ENCODE measurements at regions not wholly inside any gene's neighbourhood (a gene's known extent, or its start where the extent isn't known, plus 50 kb on each side); places are given as distances from the start of the nearest gene placed in this dataset.
"Not testable (repeated sequence)": the region's sequence is repeated elsewhere in the genome, so short reads cannot be mapped to it uniquely, and the experiment has no call there.

DNA sequence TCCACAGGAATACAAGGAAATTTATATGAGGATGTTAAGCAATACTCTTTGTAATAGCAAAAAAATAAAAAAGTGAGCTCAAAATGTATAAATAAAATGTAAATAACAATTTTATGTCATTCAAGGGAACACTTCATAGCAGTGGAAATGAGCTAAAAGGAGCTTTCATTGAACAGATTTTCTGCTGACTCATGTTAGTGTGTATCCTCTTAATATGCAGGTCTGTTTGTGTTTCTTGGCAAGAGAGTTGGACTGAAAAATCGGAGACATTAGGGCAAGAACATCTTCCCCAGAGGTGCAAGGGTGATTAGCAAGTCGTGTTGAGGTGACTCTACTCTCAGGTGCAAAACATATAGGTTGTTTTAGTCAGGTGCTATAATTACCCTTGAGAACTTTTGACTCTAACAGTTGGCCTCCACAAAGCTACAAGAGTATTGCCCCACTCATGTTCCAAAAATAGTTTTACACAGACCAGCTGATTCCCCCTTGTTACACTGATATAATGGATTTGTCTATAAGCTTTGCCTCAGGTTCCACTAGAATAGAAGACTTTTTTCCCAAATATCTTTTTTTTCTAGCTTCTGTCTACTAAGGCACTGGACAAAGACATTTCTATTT lies 702.9 kb downstream of the TENT5A start:
- in situ Hi-C loops (cut with MboI; ENCODE audit: low sequenced_read_pairs), result no loop called here

DNA sequence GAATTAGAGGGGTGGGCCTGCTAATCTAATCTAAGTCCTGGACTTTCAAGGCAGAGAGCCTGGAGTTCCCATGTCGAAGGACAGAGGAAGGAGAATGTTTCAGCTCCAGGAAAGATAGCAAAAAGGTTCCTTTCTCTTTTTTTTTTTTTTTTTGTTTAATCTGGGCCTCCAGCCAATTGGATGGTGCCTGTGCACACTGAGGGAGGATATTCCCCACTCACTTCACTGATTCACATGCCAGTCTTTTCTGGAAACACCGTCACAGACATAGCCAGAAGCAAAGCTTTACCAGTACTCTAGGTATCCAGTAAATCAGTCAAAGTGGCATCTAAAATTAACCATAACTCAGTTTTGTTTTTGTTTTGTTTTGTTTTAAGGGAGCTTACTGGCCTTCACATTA lies 721.1 kb downstream of the TENT5A start:
- in situ Hi-C loops (cut with MboI; ENCODE audit: low sequenced_read_pairs), result no loop called here

DNA sequence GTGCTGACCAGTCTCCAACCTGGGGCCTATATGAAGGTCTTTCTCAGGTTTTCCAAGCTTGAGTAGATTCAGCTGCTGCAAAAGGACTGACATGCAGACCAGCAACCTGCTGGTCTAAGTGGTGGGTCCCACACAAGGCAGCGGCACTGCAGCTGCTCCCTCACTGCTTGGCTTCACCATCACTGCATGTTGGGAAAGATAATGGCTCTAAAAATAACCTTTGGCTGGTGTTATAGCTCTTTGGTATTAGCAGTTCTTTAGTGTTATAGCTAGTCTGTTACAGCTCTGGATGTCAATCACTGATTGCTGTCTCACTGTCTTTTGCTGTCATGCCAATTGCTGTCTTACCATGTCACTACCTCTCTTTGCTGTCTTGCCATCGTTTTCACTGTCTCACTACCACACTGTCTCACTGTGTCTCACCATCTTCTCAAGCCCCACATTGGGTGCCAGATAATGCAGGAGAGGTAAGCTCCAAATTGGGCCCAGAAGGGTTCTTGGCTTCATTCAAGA lies 726.4 kb downstream of the TENT5A start:
- in situ Hi-C loops (cut with MboI; ENCODE audit: low sequenced_read_pairs), result no loop called here

DNA sequence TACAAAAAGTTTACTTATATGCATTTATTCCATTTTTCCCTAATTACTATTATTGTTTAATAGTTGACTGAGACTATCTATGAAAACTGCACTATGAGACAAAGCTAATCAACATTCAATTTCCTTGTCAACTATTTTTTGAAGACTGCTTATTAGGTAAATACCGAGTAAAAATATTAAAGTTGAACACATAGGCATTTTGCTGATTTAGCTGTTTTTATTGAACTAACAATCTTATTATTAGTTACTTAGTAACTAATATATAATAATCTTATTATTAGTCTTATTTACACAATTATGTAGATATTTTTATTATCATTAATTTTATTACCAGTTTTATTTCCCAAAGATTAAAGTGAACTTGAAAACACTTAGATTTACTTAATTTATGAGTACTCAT lies 728.8 kb downstream of the TENT5A start:
- in situ Hi-C loops (cut with MboI; ENCODE audit: low sequenced_read_pairs), result no loop called here

DNA sequence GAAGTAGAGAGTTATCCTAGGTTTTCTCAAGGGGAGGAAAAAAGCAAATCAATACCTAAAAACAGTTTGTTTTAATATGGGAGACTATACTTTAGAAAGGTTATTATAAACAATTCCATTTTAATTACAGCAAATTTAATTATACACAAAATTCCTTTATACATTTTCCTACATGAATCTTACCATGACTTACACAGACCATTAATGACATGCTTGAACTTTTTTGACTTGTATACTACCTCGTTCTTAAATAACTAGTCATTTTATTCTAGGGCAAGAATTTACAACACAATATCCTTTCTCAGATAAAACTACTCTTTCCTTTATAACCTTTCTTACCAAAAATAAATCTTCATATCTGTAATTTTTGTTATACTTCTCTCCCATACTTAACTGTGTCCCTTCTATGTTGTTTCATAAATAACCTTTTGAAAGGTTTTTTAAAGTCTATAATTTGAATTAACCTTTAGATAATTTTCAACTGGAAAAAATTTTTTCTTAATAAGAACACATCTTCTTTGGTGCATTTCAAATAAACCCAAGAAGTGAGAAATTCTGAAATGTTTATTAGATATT lies 729.4 kb downstream of the TENT5A start:
- in situ Hi-C loops (cut with MboI; ENCODE audit: low sequenced_read_pairs), result no loop called here

DNA sequence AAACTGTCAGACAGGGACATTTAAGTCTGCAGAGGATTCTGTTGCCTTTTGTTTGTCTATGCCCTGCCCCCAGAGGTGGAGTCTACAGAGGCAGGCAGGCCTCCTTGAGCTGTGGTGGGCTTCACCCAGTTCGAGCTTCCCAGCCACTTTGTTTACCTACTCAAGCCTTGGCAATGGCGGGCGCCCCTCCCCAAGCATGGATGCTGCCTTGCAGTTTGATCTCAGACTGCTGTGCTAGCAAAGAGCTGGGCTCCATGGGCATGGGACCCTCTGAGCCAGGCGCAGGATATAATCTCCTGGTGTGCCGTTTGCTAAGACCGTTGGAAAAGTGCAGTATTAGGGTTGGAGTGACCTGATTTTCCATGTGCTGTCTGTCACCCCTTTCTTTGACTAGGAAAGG lies 734.9 kb downstream of the TENT5A start:
- in situ Hi-C loops (cut with MboI; ENCODE audit: low sequenced_read_pairs), result not testable (repeated sequence)

DNA sequence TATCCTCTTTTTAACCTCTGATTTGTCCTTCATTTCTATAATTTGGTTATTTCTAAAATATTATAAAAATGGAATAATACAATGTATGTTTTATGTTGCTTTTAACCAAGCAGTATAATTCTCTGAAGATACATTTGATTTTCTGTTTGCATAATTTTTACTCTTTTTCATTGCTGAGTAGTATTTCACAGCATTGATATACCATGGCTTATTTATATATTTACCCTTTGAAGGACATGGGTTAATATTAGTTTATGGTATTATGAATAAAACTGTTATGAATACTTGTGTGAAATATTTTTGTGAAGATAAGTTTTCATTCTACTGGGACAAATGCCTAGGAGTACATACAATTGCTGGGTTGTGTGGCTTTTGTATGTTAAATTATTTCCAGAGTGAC lies 748.6 kb downstream of the TENT5A start:
- in situ Hi-C loops (cut with MboI; ENCODE audit: low sequenced_read_pairs), result no loop called here

DNA sequence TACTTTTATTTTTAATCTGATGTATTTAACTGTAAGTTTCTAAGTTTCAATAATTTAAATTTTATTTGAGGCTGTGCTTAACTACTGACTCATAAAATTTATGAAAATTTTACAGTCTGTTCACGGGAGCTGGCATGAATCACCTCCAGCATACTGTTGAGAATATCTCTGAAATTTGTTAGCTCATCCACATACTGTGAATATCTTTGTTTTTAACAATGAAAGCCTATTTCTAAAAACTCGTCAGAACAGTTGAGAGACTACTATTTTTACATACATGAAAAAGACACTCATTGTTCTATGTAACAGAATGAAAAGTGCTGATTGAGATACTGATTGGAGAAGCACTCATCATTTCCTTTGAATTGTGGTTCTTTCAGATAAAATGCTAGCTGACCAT lies 749.3 kb downstream of the TENT5A start:
- in situ Hi-C loops (cut with MboI; ENCODE audit: low sequenced_read_pairs), result no loop called here

DNA sequence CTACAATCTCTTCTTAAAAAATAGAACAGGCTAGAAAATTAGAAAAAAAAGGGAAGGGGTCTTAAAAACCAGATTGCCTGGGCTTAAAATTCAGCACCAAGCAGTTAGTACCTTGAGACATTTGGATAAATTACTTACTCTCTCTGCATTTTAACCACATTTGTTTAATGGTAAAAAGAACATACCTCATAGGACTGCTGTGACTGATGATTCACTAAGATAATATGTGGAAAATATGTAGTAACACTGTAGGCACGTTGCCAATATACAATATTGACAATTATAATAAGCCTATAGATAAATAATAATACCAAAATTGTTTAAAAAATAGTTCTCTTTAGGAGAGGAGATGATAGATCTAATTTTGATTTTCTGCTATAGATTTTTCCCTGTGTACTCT lies 750.4 kb downstream of the TENT5A start:
- in situ Hi-C loops (cut with MboI; ENCODE audit: low sequenced_read_pairs), result no loop called here

DNA sequence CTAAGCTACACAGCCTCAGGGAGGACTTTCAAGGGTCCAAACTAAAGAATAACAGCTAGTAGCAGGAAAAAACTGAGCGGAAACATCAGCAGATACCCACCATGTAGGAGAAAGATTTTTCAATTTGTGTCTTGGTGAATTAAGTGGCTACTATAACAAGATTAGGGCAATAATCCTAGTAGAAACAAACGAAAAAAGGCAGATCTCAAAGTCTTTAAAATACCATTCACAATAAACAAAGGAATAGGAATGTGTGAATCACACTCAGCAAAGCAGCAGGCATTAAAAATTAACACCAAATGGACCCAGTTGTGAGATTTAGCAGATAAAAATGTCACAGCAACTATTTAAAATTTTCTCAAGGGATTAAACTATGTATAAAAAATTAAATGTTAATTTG lies 761.2 kb downstream of the TENT5A start:
- in situ Hi-C loops (cut with MboI; ENCODE audit: low sequenced_read_pairs), result no loop called here

DNA sequence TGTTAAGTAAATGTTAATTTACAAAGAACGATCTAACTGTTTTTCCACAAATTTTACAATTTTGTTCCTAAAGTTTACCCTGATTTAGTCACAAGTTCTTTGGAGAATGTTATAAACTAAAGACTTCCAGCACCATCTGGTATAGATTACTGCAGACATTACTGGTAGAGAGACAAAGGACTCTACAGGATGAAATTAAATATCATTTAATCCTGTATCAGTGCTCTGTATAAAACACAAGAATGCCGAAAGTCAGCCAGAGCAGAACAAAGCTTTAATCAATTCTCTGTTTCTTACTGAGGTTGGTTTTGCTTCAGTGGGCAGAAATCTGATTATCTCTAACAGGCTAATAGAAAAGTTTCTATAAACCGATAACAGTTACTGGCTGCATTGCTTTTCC lies 763.6 kb downstream of the TENT5A start:
- in situ Hi-C loops (cut with MboI; ENCODE audit: low sequenced_read_pairs), result no loop called here

DNA sequence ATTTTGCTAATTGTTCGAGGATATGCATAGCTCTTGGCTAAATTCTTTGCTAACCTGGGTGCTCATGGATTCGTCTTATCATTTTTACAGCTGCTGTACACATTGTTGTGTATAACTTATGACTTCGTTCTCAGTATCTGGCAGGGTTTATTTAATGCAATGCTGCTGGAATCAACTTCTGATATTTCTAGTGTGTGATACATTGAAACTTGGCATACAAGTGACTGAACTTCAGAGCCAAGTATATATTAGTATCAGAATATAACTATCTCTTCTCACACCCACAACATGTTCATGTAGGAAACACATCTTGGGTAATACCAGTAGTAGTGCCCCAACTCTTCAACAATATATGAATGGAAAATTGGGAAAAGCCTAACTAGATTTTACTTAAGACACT lies 764.2 kb downstream of the TENT5A start:
- in situ Hi-C loops (cut with MboI; ENCODE audit: low sequenced_read_pairs), result no loop called here

DNA sequence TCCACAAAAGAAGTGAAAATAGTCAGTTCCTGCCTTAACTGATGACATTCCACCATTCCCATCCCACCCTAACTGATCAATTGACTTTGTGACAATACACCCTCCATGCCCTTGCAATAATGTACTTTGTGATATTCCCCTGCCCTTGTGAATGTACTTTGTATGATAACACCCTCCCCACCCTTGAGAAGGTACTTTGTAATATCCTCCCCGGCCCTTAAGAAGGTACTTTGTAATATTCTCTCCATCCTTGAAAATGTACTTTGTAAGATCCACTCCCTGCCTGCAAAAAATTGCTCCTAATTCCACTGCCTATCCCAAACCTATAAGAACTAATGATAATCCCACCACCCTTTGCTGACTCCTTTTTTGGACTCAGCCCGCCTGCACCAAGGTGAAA lies 771.3 kb downstream of the TENT5A start:
- in situ Hi-C loops (cut with MboI; ENCODE audit: low sequenced_read_pairs), result not testable (repeated sequence)

DNA sequence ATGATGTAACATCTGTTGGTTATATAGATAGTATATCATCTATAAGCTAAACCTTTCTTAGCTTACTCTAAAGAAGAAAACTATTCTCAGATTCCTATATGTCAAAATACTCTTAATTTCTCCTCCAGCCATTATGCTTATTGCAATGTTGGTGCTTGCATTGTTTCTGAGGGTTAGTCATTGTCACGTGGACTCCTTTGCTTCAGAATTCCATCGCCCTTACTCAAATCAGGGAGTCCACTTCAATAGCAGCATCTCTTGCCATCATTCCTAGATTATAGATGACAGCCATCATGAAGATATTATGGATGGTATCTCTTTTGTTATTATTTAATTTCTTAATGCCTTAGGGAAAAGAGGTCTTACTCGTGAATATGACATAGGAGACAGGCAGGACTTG lies 776.1 kb downstream of the TENT5A start:
- in situ Hi-C loops (cut with MboI; ENCODE audit: low sequenced_read_pairs), result no loop called here

DNA sequence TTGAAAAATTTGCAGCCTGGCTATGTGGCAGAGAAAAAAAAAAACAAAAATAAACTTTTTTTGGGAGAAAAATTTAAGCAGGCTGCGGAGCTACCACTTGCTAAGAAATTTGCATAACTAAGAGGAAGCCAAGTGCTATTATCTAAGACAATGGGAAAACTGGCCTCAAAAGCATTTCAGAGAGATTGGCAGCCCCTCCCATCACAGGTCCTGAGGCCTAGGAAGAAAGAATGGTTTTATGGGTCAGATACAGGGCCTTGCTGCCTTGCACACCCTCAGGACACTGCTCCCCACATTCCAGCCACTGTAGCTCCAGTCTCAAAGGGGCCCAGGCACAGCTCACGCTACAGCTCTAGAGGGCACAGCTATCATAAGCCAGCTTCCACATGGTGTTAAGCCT lies 777.9 kb downstream of the TENT5A start:
- in situ Hi-C loops (cut with MboI; ENCODE audit: low sequenced_read_pairs), result no loop called here

DNA sequence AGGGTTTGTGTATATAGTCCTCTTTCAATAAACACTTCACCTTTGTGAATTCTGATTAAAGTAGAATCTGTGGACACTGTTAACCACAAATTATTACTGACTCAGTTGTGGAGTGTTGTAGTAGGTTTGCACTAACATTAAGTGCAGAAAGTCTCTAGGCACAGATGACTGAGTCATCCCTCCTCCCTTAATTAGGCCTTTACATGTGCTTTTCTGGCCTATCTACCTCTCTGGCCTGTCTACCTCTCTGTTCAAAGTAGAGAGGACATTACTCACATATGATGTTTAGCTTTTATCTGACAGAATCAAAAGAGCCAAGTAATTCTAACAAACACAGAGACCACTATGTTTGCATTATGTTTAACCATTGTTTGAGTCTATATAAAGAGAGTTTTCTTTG lies 783.0 kb downstream of the TENT5A start:
- in situ Hi-C loops (cut with MboI; ENCODE audit: low sequenced_read_pairs), result no loop called here

DNA sequence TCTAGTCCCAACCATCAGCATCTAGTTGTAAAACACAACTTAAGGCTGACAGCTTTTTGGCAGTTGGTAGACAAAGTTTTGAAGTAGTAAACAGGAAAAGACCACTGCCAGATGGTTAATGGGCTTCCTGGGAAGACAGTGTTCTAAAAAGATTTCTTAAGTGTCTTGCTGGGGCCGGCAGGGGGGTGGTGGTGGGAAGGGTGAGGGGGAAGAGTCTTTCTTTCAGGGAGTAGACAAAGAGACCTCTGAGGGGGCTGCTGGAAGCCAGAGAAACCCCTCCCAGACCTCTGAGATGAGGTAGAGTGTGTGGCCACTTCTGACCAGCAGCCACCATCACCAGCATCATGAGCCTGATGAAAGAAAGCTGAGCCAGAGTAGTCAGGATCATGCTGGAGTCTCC lies 784.9 kb downstream of the TENT5A start:
- in situ Hi-C loops (cut with MboI; ENCODE audit: low sequenced_read_pairs), result no loop called here

DNA sequence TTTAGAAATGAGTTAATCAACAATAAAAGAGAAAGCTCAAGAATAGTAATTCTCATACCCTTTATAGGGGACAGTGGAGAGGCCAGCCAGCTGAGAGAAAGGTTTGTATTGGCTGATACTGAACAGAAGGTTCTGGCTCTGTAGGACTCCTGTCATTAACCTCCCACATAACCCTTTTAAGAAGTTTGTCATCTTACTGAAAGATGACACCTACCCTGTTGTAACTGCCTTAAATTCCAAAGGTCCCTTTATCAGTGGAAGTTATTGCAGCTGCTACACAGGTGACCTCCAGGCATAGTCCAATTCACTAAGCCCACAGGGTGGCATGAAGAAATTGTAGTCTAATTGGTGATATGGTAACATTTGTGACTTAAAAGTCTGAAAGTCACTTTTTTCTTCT lies 790.1 kb downstream of the TENT5A start:
- in situ Hi-C loops (cut with MboI; ENCODE audit: low sequenced_read_pairs), result no loop called here

DNA sequence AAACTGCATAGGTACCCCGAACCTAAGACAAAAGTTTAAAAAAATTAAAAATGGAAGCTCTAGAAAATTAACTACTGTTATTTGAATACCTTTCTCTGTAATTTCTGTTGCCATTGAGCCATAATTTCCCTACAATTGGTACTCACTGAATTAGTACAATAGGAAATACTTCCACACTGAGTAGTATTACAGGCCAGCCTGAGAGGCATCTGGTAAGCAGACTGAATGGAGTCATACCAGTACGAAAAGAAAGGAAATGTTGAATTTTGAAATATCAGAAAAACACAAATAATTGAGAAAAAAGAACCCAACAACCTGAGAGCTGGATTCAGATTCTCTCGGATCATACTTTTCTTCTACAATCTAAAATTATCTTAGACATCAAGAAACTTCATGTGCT lies 791.3 kb downstream of the TENT5A start:
- in situ Hi-C loops (cut with MboI; ENCODE audit: low sequenced_read_pairs), result no loop called here

DNA sequence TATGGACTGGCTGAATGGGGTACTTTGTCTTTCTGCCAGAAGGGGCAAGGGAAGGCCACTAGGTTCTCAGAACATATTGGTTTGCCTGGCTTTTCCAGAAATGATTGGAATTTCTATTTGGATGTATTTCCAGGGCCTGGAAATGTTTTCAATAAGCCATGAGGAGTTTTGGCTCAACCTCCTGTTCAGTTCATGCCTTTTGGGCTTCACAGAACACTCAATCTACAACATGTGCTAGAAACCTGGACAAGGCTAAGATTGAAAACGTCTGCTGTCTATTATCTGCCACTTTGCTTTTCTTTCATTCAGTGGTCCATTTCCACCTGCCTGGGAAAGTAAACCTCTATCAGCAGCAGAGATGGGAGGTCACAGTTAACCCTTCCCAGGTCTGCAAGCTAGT lies 793.4 kb downstream of the TENT5A start:
- in situ Hi-C loops (cut with MboI; ENCODE audit: low sequenced_read_pairs), result no loop called here

DNA sequence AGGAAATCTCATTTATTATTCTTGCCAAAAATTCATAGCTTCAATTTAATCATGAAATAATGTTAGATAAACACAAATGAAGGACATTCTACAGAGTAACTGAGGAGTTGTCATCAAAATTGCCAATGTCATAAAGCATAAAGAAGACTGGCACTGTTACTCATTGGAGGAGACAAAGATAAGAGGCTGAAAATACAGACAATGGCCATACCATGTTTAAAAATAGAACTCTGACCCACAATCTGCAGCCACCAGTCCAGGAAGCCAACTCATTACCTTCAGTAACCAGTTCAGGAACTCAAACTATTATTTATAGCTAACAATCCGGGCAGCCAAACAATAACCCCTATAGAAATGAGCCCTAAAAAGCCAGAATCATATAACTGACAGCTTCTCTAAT lies 795.6 kb downstream of the TENT5A start:
- in situ Hi-C loops (cut with MboI; ENCODE audit: low sequenced_read_pairs), result no loop called here

DNA sequence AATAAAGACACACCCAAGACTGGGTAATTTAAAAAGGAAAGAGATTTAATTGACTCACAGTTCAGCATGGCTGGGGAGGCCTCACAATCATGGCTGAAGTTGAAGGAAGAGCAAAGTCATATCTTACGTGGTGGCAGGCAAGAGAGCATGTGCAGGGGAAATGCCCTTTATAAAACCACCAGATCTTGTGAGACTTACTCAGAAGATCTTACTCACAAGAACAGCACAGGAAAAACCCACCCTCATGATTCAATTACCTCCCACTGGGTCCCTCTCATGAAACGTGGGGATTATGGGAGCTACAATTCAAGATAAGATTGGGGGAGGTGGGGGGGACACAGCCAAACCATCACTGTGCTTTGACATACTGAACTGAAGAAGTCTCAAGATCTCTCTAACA lies 800.0 kb downstream of the TENT5A start:
- in situ Hi-C loops (cut with MboI; ENCODE audit: low sequenced_read_pairs), result not testable (repeated sequence)

DNA sequence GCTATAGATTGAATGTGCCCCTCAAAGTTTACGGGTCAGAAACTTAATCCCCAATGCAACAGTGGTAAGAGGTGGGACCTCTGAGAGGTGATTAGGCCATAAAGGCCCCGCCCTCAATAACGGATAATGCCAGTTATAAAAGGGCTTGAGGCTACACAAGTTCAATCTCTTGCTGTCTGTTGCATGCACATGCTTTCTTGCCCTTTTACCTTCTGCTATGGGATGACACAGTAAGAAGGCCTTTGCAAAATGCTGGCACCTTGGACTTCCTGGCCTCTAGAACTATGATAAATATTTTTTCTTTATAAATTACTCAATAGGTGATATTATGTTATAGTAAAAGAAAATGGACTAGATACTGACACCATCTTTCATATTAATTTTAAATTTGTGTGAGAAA lies 806.1 kb downstream of the TENT5A start:
- in situ Hi-C loops (cut with MboI; ENCODE audit: low sequenced_read_pairs), result no loop called here

Data from HL-60/S4 (cell line).